ENCODE measurements at regions not wholly inside any gene's neighbourhood (a gene's known extent, or its start where the extent isn't known, plus 50 kb on each side); places are given as distances from the start of the nearest gene placed in this dataset.

- peak in 1 of 42 donors; percentile 15 for DNase-seq
- intact Hi-C loops (cut with DNase I), result no loop called here
Observed at GRCh38 chr11:69400771-69401590, 80.5 kb upstream of the LINC01488 start.

GRCh38 chr11:69401715-69402114, 79.7 kb upstream of the LINC01488 start:
- peak in 1 of 42 donors; percentile 7 for DNase-seq
- intact Hi-C loops (cut with DNase I), result no loop called here

- intact Hi-C loops (cut with DNase I), result no loop called here
- DNase-seq, result peak in 1 of 42 donors; percentile 12
Observed at GRCh38 chr11:69402251-69402887, 79.1 kb upstream of the LINC01488 start.

GRCh38 chr11:69403556-69404215, 77.8 kb upstream of the LINC01488 start:
- intact Hi-C loops (cut with DNase I), result no loop called here
- DNase-seq, result peak in 1 of 42 donors; percentile 11

- intact Hi-C loops (cut with DNase I), result no loop called here
- peak in 1 of 42 donors; percentile 8 for DNase-seq
Observed at GRCh38 chr11:69406060-69406459, 75.4 kb upstream of the LINC01488 start.

- intact Hi-C loops (cut with DNase I), result no loop called here
- DNase-seq, result no peak
Observed at GRCh38 chr11:69409812-69410645, 71.4 kb upstream of the LINC01488 start.

- no peak for DNase-seq
- intact Hi-C loops (cut with DNase I), result no loop called here
Observed at GRCh38 chr11:69411257-69411924, 70.1 kb upstream of the LINC01488 start.

- intact Hi-C loops (cut with DNase I), result no loop called here
- no peak for DNase-seq
Observed at GRCh38 chr11:69413015-69413801, 68.3 kb upstream of the LINC01488 start.

- intact Hi-C loops (cut with DNase I), result no loop called here
- no peak for DNase-seq
Observed at GRCh38 chr11:69413993-69414392, 67.5 kb upstream of the LINC01488 start.

- DNase-seq, result peak in 21 of 42 donors; percentile 17 to 57 (median 41)
Observed at GRCh38 chr11:69414773-69415187, 66.7 kb upstream of the LINC01488 start.

GRCh38 chr11:69415411-69416142, 65.9 kb upstream of the LINC01488 start:
- intact Hi-C loops (cut with DNase I), result no loop called here
- no peak for DNase-seq

More at GRCh38 chr11:69414773-69415187, 66.7 kb upstream of the LINC01488 start:
- intact Hi-C loops (cut with DNase I), result no loop called here

GRCh38 chr11:69416143-69416515, 65.3 kb upstream of the LINC01488 start:
- no peak for DNase-seq
- intact Hi-C loops (cut with DNase I), result no loop called here

GRCh38 chr11:69416762-69417698, 64.4 kb upstream of the LINC01488 start:
- DNase-seq, result no peak
- intact Hi-C loops (cut with DNase I), result no loop called here

GRCh38 chr11:69417699-69418085, 63.8 kb upstream of the LINC01488 start:
- no peak for DNase-seq
- intact Hi-C loops (cut with DNase I), result no loop called here

GRCh38 chr11:69418576-69419296, 62.7 kb upstream of the LINC01488 start:
- DNase-seq, result no peak
- intact Hi-C loops (cut with DNase I), result no loop called here
